ENCODE measurements at regions not wholly inside any gene's neighbourhood (a gene's known extent, or its start where the extent isn't known, plus 50 kb on each side); places are given as distances from the start of the nearest gene placed in this dataset.

DNA sequence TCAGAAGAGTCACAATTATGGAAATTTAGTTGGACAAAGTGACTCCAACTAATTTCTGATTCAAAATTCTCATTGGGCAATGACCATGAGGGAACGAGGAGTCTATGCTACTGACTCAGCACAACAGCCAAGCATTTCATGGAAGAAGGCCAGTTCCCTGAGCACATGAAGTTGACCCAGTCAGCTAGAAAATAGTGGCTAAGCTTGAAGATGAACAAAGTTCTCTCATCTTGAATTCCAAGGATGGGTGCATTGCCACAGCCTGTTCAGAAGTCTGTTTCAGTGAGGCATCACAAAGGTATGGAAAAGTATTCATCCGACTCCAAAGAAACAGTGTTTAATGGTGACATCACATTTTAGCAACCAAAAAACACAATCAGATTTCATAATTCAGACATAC lies 676.9 kb downstream of the HACE1 start:
- no peaks in the 10 kb centered on the region for H4K20me1 ChIP-seq (replicated peaks; ENCODE audit: control insufficient read depth, insufficient read depth, low read length)
- H3K27me3 ChIP-seq (ENCODE audit: control insufficient read depth in 2 of 2, insufficient read depth in 2 of 2, low read length in 2 of 2), result no peaks in the 10 kb centered on the region
- DNase-seq (ENCODE audit: extremely low read depth in 1 of 4, low spot score in 3 of 4) (no peak), ATAC-seq (no peak), FAIRE-seq (no peak)
- H3K79me2 ChIP-seq (ENCODE audit: control insufficient read depth, insufficient read depth, low read length), result no peaks in the 10 kb centered on the region
- ChIA-PET POLR2A (no interaction called here), CTCF (ENCODE audit: low intra/inter-chr PET ratio) (no interaction called here)
- H3K4me3 ChIP-seq, result no peak overlapping the region
- H3K36me3 ChIP-seq (ENCODE audit: control insufficient read depth, insufficient read depth, low read length), result no peaks in the 10 kb centered on the region
- no peak overlapping the region for H2AFZ ChIP-seq (ENCODE audit: low read depth, low read length)
- no peaks in the 10 kb centered on the region for H3K9me1 ChIP-seq (ENCODE audit: control insufficient read depth, insufficient read depth, low read length)
- no peak overlapping the region for H3K9ac ChIP-seq (ENCODE audit: insufficient read depth in 1 of 2, low read depth in 2 of 2, low read length in 2 of 2)
- no peaks in the 10 kb centered on the region for H3K9me3 ChIP-seq (replicated peaks; ENCODE audit: control insufficient read depth, insufficient read depth, low read depth, low read length)
- no peaks in the 10 kb centered on the region for H3K4me1 ChIP-seq (replicated peaks in 1 of 2; ENCODE audit: control insufficient read depth in 2 of 2, insufficient read depth in 2 of 2, low read length in 2 of 2)
- intact Hi-C loops (cut with micrococcal nuclease), result no loop called here
- H3K4me2 ChIP-seq (ENCODE audit: insufficient read depth, low read length), result no peak overlapping the region
- in situ Hi-C loops (cut with MboI), result no loop called here
- H3K27ac ChIP-seq (ENCODE audit: extremely low read depth, low read depth, low read length), result no peak overlapping the region
- BruUV-seq (replicated peaks), result no TSS peak
- WGBS (ENCODE audit: insufficient coverage, low coverage, missing lambda C conversion rate), result 8% methylated on average over 2 of the region's 2 CpGs
- TF ChIP-seq POLR2G (IDR thresholded peaks at IDR 0.05; ENCODE audit: low read depth, low read length) (no peak), NCOA2 (IDR thresholded peaks at IDR 0.05; ENCODE audit: partially characterized antibody in 2 of 2) (no peak), SAFB (IDR thresholded peaks at IDR 0.05; ENCODE audit: borderline replicate concordance, low read depth, low read length) (no peak), TCFL5 (CRISPR knock-in tag; conservative IDR thresholded peaks at IDR 0.05) (no peak), PRPF4 (IDR thresholded peaks at IDR 0.05; ENCODE audit: insufficient read depth, low read depth, low read length, poor library complexity, severe bottlenecking) (no peak), SMARCC2 (IDR thresholded peaks at IDR 0.05; ENCODE audit: low read depth) (no peak)
- TF ChIP-seq, protein P1, sequence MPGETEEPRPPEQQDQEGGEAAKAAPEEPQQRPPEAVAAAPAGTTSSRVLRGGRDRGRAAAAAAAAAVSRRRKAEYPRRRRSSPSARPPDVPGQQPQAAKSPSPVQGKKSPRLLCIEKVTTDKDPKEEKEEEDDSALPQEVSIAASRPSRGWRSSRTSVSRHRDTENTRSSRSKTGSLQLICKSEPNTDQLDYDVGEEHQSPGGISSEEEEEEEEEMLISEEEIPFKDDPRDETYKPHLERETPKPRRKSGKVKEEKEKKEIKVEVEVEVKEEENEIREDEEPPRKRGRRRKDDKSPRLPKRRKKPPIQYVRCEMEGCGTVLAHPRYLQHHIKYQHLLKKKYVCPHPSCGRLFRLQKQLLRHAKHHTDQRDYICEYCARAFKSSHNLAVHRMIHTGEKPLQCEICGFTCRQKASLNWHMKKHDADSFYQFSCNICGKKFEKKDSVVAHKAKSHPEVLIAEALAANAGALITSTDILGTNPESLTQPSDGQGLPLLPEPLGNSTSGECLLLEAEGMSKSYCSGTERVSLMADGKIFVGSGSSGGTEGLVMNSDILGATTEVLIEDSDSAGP (CRISPR knock-in tag; IDR thresholded peaks at IDR 0.05), result no peak
